ENCODE measurements at regions not wholly inside any gene's neighbourhood (a gene's known extent, or its start where the extent isn't known, plus 50 kb on each side); places are given as distances from the start of the nearest gene placed in this dataset.

GRCh38 chr4:133273401-133273800 lies 124.3 kb downstream of the PCDH10 start:
- TF ChIP-seq MAFK (IDR thresholded peaks at IDR 0.05; ENCODE audit: partially characterized antibody), result no peak
- no peak for TF ChIP-seq CEBPB (IDR thresholded peaks at IDR 0.05)
- no peak for TF ChIP-seq REST (IDR thresholded peaks at IDR 0.05)
- TF ChIP-seq CBX2 (IDR thresholded peaks at IDR 0.05; ENCODE audit: borderline replicate concordance, low read depth), result no peak
- TF ChIP-seq MYC (IDR thresholded peaks at IDR 0.05; ENCODE audit: borderline replicate concordance, low read length), result no peak
- TF ChIP-seq, protein P1, sequence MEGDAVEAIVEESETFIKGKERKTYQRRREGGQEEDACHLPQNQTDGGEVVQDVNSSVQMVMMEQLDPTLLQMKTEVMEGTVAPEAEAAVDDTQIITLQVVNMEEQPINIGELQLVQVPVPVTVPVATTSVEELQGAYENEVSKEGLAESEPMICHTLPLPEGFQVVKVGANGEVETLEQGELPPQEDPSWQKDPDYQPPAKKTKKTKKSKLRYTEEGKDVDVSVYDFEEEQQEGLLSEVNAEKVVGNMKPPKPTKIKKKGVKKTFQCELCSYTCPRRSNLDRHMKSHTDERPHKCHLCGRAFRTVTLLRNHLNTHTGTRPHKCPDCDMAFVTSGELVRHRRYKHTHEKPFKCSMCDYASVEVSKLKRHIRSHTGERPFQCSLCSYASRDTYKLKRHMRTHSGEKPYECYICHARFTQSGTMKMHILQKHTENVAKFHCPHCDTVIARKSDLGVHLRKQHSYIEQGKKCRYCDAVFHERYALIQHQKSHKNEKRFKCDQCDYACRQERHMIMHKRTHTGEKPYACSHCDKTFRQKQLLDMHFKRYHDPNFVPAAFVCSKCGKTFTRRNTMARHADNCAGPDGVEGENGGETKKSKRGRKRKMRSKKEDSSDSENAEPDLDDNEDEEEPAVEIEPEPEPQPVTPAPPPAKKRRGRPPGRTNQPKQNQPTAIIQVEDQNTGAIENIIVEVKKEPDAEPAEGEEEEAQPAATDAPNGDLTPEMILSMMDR (IDR thresholded peaks at IDR 0.05), result no peak
- no peak for TF ChIP-seq JUN (IDR thresholded peaks at IDR 0.05)
- no peak for TF ChIP-seq HOXB5 (CRISPR knock-in tag; IDR thresholded peaks at IDR 0.05)
- TF ChIP-seq KDM1A (IDR thresholded peaks at IDR 0.05; ENCODE audit: low read depth), result no peak
- TF ChIP-seq ZFP36 (IDR thresholded peaks at IDR 0.05; ENCODE audit: borderline replicate concordance, partially characterized antibody), result no peak
- no peak for TF ChIP-seq CHD2 (IDR thresholded peaks at IDR 0.05; ENCODE audit: low read length, partially characterized antibody)

All from A549 (cell line).